Gastroesophageal sphincter (tissue), 3 donors: ENCODE measurements at regions not wholly inside any gene's neighbourhood (a gene's known extent, or its start where the extent isn't known, plus 50 kb on each side); places are given as distances from the start of the nearest gene placed in this dataset.

Experiments
- POLR2AphosphoS5 ChIP-seq: sonication (generic); formaldehyde crosslinking; IDR thresholded peaks from one replicate; pipeline ENCODE4 v1.6.1; 2017; ENCODE audit warnings: antibody characterized with exemption
- TF ChIP-seq, protein P1 (sequence below), 4 experiments: fragments of 200-600 bp in 2 of 4; fragments of 450-650 bp in 2 of 4; sonication (generic) in 1 of 4; IDR thresholded peaks; one replicate each; pipeline ENCODE4 v1.5.1; 2017 to 2019; ENCODE audit warnings: antibody characterized with exemption in 4 of 4, mild to moderate bottlenecking in 2 of 4, moderate library complexity in 2 of 4

DNA sequence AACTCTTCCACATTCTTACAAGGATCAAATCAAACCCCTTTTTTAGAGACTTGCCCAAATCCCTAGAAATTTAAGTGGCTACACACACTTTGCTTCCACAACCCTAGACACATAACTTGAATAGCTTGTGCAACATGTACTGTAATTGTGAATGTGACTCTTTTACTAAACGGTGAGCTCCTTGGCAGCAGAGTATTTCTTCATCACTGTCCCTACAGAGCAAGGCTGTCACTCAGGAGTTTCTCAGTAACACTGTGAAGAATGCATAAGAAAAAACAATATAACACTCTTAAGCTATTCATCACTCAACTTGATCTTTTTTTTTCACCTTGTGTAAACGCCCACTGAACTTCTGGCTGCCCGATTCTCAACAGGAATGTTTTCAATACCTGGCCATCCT lies 53.8 kb upstream of the ADAMTS18 start:
- TF ChIP-seq, protein P1, sequence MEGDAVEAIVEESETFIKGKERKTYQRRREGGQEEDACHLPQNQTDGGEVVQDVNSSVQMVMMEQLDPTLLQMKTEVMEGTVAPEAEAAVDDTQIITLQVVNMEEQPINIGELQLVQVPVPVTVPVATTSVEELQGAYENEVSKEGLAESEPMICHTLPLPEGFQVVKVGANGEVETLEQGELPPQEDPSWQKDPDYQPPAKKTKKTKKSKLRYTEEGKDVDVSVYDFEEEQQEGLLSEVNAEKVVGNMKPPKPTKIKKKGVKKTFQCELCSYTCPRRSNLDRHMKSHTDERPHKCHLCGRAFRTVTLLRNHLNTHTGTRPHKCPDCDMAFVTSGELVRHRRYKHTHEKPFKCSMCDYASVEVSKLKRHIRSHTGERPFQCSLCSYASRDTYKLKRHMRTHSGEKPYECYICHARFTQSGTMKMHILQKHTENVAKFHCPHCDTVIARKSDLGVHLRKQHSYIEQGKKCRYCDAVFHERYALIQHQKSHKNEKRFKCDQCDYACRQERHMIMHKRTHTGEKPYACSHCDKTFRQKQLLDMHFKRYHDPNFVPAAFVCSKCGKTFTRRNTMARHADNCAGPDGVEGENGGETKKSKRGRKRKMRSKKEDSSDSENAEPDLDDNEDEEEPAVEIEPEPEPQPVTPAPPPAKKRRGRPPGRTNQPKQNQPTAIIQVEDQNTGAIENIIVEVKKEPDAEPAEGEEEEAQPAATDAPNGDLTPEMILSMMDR (IDR thresholded peaks at IDR 0.05), result no peak
- TF ChIP-seq POLR2AphosphoS5, result no peak
